CD4-positive, alpha-beta memory T cell (primary cell): ENCODE measurements at regions not wholly inside any gene's neighbourhood (a gene's known extent, or its start where the extent isn't known, plus 50 kb on each side); places are given as distances from the start of the nearest gene placed in this dataset.
A peak's percentile ranks its signal among the peaks of the same experiment; 100 is the strongest.

Source experiments
- CTCF ChIA-PET: fragments of 350-600 bp; sonication (Branson Sonifier 250); formaldehyde crosslinking; loops from one replicate; lab custom pipeline; 2021; ENCODE audit warnings: inconsistent platforms; ENCODE audit not compliant: partially characterized antibody; lab: Charles Lee
- POLR2A ChIA-PET: fragments of 350-600 bp; sonication (Branson Sonifier 250); formaldehyde crosslinking; loops from one replicate; lab custom pipeline; 2021; ENCODE audit not compliant: partially characterized antibody; lab: Charles Lee
- DNase-seq, 5 donors: peaks; one replicate each; pipeline versions ENCODE4 v3.0.0 to v3.0.0-alpha.2; 2020 to 2022; ENCODE audit warnings: mixed read lengths in 1 of 5
- H3K27ac ChIP-seq: one replicate; pipeline ENCODE4 v1.7.0; 2013; ENCODE audit warnings: low read depth, low read length
- H3K27me3 ChIP-seq: 2 replicates; pipeline ENCODE4 v1.7.0; 2013; ENCODE audit warnings: mild to moderate bottlenecking, low read length, moderate library complexity; ENCODE audit not compliant: insufficient read depth
- H3K36me3 ChIP-seq: 2 replicates; pipeline ENCODE4 v1.7.0; 2013; ENCODE audit warnings: mild to moderate bottlenecking, low read length, moderate library complexity; ENCODE audit not compliant: insufficient read depth
- H3K4me1 ChIP-seq: 2 replicates; pipeline ENCODE4 v1.7.0; 2013; ENCODE audit warnings: mild to moderate bottlenecking, low read length, moderate library complexity; ENCODE audit not compliant: insufficient read depth
- H3K4me3 ChIP-seq, 2 donors: one replicate each; pipeline ENCODE4 v1.7.0; 2013; ENCODE audit warnings: low read length in 2 of 2, mild to moderate bottlenecking in 1 of 2
- H3K9me3 ChIP-seq, 2 donors: one replicate each; pipeline ENCODE4 v1.7.0; 2013; ENCODE audit warnings: low read length in 2 of 2, control low read depth in 1 of 2; ENCODE audit not compliant: control insufficient read depth in 1 of 2
- H3K27ac Mint-ChIP-seq, 7 donors: one replicate each; pipeline ENCODE4 v1.8.0; 2020 to 2021; ENCODE audit warnings: mixed read lengths in 7 of 7, mild to moderate bottlenecking in 6 of 7, inconsistent platforms in 3 of 7, moderate library complexity in 3 of 7
- H3K27me3 Mint-ChIP-seq, 2 donors: one replicate each; pipeline ENCODE4 v1.8.0; 2020 to 2021; ENCODE audit warnings: mixed read lengths in 2 of 2
- H3K36me3 Mint-ChIP-seq, 2 donors: one replicate each; pipeline ENCODE4 v1.8.0; 2020 to 2021; ENCODE audit warnings: mixed read lengths in 2 of 2, inconsistent platforms in 1 of 2, mild to moderate bottlenecking in 1 of 2
- H3K4me1 Mint-ChIP-seq, 4 donors: one replicate each; pipeline ENCODE4 v1.8.0; 2020 to 2021; ENCODE audit warnings: mixed read lengths in 4 of 4, mild to moderate bottlenecking in 1 of 4
- H3K4me3 Mint-ChIP-seq, 8 donors: one replicate each; pipeline ENCODE4 v1.8.0; 2020 to 2021; ENCODE audit warnings: mixed read lengths in 8 of 8, mild to moderate bottlenecking in 7 of 8, moderate library complexity in 6 of 8, inconsistent platforms in 3 of 8
- H3K9me3 Mint-ChIP-seq, 8 donors: one replicate each; pipeline ENCODE4 v1.8.0; 2020 to 2021; ENCODE audit warnings: mixed read lengths in 8 of 8, mild to moderate bottlenecking in 5 of 8, inconsistent platforms in 3 of 8, moderate library complexity in 1 of 8
- intact Hi-C: fragments of 100-400 bp; cut with micrococcal nuclease; formaldehyde crosslinking; loops from one replicate; pipeline ENCODE4 v1.15.1; 2023

DNA sequence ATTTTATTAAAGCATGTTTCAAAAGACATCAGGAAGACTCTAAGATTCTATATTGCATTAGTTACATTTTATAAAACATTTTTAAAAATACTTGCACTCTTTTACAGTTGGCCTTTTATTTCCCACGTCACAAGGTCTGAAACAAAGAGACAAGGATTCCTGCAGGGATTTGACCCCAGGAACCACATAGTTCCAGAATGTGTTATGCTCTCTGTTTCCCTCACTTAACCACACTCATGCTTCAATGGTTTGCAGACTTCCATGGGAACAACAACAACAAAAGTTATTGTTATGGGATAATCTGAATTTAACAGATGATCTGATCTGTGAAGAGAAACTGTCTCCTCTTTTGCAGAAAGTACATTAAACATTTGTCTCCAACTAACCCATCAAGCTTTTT, 104.3 kb upstream of the PPFIA2 start:
- DNase-seq = no peak

GRCh38 chr12:81859521-81859920, 100.4 kb upstream of the PPFIA2 start:
- H3K36me3 ChIP-seq = no peaks in the 10 kb centered on the region
- no peaks in the 10 kb centered on the region for H3K27me3 ChIP-seq
- no peaks in the 10 kb centered on the region for H3K36me3 Mint-ChIP-seq
- POLR2A ChIA-PET = no interaction called here
- intact Hi-C loops = no loop called here
- H3K9me3 Mint-ChIP-seq = peaks cover 0 to 3% (median 0%) of the 10 kb centered on the region in 8 donors
- H3K4me1 Mint-ChIP-seq = peaks cover 0 to 3% (median under 1%) of the 10 kb centered on the region in 4 donors
- H3K27me3 Mint-ChIP-seq = no peaks in the 10 kb centered on the region
- no peak for DNase-seq
- H3K4me3 Mint-ChIP-seq = no peak overlapping the region
- H3K9me3 ChIP-seq = no peaks in the 10 kb centered on the region
- no peak overlapping the region for H3K27ac Mint-ChIP-seq
- H3K27ac ChIP-seq = no peak overlapping the region
- H3K4me1 ChIP-seq = no peaks in the 10 kb centered on the region
- CTCF ChIA-PET = no interaction called here
- no peak overlapping the region for H3K4me3 ChIP-seq

More for the DNA sequence above, 104.3 kb upstream of the PPFIA2 start:
- Mint-ChIP-seq H3K36me3 (no peaks in the 10 kb centered on the region), H3K4me1 (peaks cover 0 to 3% (median under 1%) of the 10 kb centered on the region in 4 donors), H3K4me3 (no peak overlapping the region), H3K27ac (no peak overlapping the region), H3K27me3 (no peaks in the 10 kb centered on the region), H3K9me3 (no peaks in the 10 kb centered on the region)
- no peaks in the 10 kb centered on the region for H3K27me3 ChIP-seq
- H3K27ac ChIP-seq = no peak overlapping the region
- H3K4me1 ChIP-seq = no peaks in the 10 kb centered on the region
- intact Hi-C loops = no loop called here
- no peak overlapping the region for H3K4me3 ChIP-seq
- no peaks in the 10 kb centered on the region for H3K9me3 ChIP-seq
- CTCF ChIA-PET = interaction anchor here (1.3 kb wide), 1 partner anchor 9 kb away, joined by 3 read pairs; no protein-coding TSS in a partner anchor
- H3K36me3 ChIP-seq = no peaks in the 10 kb centered on the region
- POLR2A ChIA-PET = no interaction called here

DNA sequence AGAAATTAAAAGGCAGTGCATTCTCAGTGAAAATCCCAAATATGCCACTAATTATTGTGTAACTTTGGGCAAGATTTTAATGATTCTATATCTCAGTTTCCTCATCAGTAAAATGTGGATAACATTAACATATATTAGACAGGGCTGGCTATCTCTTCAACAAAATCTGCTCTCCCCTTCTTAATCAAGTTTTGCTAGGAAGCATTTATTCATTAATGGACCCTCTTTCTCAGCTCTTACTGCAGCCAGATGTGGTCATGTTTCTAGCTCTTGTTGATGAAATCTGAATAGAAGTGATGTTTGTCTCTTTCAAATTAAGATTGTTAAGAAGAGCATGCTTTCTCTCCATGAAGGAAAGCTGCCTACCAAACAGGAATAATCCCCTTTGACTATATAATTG, 84.4 kb upstream of the PPFIA2 start:
- intact Hi-C loops = no loop called here
- no peak overlapping the region for H3K4me3 ChIP-seq
- H3K27me3 ChIP-seq = no peaks in the 10 kb centered on the region
- Mint-ChIP-seq H3K27ac (peak overlapping the region in 1 of 7 donors; percentile 48), H3K36me3 (no peaks in the 10 kb centered on the region), H3K4me3 (no peak overlapping the region), H3K27me3 (no peaks in the 10 kb centered on the region), H3K9me3 (peaks cover 0 to 3% (median 0%) of the 10 kb centered on the region in 8 donors), H3K4me1 (no peaks in the 10 kb centered on the region)
- no peaks in the 10 kb centered on the region for H3K4me1 ChIP-seq
- CTCF ChIA-PET = no interaction called here
- POLR2A ChIA-PET = no interaction called here
- no peaks in the 10 kb centered on the region for H3K9me3 ChIP-seq
- H3K36me3 ChIP-seq = no peaks in the 10 kb centered on the region
- H3K27ac ChIP-seq = no peak overlapping the region
- no peak for DNase-seq

DNA sequence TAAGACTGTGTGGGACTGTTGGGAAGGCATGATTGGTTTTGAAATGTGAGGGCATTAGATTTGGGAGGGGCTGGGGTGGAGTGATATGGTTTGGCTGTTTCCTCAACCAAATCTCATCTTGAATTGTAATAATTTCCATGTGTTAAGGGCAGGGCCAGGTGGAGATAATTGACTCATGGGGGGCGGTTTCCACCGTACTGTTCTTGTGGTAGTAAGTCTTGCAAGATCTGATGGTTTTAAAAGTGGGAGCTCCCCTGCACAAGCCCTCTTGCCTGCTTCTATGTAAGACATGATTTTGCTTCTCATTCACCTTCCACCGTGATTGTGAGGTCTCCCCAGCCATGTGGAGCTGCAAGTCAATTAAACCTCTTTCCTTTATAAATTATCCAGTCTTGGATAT, 76.6 kb upstream of the PPFIA2 start:
- CTCF ChIA-PET = no interaction called here
- H3K4me1 Mint-ChIP-seq = no peaks in the 10 kb centered on the region

DNA sequence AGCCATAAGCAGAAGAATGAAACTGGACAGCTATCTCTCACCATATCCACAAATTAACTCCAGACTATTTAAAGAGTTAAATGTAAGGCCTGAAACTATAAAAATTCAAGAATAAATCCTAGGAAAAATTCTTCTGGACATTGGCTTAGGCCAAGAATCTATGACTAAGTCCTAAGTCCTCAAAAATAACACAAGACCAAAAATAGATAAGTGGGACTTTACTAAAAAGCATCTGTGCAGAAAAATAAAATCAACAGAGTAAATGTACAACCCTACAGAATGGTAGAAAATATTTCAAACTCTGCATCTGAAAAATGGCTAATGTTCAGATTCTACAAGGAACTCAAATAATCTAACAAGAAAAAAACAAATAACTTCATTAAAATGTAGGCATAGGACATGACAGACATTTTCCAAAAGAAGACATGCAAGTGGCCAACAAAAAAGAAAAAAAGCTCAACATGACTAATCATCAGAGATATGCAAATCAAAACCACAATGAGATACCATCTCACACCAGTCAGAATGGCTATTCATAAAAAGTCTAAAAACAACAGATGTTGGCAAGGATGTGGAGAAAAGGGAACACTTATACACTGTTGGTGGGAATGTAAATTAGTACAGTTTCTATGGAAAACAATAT, 61.0 kb upstream of the PPFIA2 start:
- no peak overlapping the region for H3K4me3 ChIP-seq
- no peaks in the 10 kb centered on the region for H3K36me3 ChIP-seq
- no peaks in the 10 kb centered on the region for H3K4me1 ChIP-seq
- Mint-ChIP-seq H3K27ac (no peak overlapping the region), H3K4me3 (no peak overlapping the region), H3K9me3 (peaks cover 0 to 5% (median 0%) of the 10 kb centered on the region in 8 donors), H3K4me1 (peaks cover 6 to 8% (median 8%) of the 10 kb centered on the region in 4 donors), H3K36me3 (no peaks in the 10 kb centered on the region), H3K27me3 (no peaks in the 10 kb centered on the region)
- intact Hi-C loops = no loop called here
- H3K9me3 ChIP-seq = no peaks in the 10 kb centered on the region
- no peak for DNase-seq
- ChIA-PET CTCF (no interaction called here), POLR2A (no interaction called here)
- H3K27me3 ChIP-seq = no peaks in the 10 kb centered on the region
- H3K27ac ChIP-seq = no peak overlapping the region

More for the DNA sequence above, 76.6 kb upstream of the PPFIA2 start:
- H3K36me3 Mint-ChIP-seq = no peaks in the 10 kb centered on the region
- Histone ChIP-seq H3K27me3 (no peaks in the 10 kb centered on the region), H3K9me3 (no peaks in the 10 kb centered on the region), H3K27ac (no peak overlapping the region), H3K4me3 (no peak overlapping the region), H3K4me1 (no peaks in the 10 kb centered on the region), H3K36me3 (no peaks in the 10 kb centered on the region)
- peaks cover 0 to 2% (median 0%) of the 10 kb centered on the region in 8 donors for H3K9me3 Mint-ChIP-seq
- peaks cover 0 to 1% of the 10 kb centered on the region in 2 donors for H3K27me3 Mint-ChIP-seq
- DNase-seq = no peak
- H3K4me3 Mint-ChIP-seq = no peak overlapping the region
- intact Hi-C loops = no loop called here
- POLR2A ChIA-PET = no interaction called here
- no peak overlapping the region for H3K27ac Mint-ChIP-seq

- no peaks in the 10 kb centered on the region for H3K4me1 ChIP-seq
- Mint-ChIP-seq H3K27ac (peak overlapping the region in 1 of 7 donors; percentile 12), H3K9me3 (peaks cover 0 to 15% (median 6%) of the 10 kb centered on the region in 8 donors), H3K36me3 (no peaks in the 10 kb centered on the region), H3K4me3 (peak overlapping the region in 1 of 8 donors; percentile 38), H3K27me3 (no peaks in the 10 kb centered on the region), H3K4me1 (peaks cover 9 to 12% (median 10%) of the 10 kb centered on the region in 4 donors)
- H3K4me3 ChIP-seq = no peak overlapping the region
- DNase-seq = no peak
- intact Hi-C loops = no loop called here
- H3K27ac ChIP-seq = no peak overlapping the region
- no peaks in the 10 kb centered on the region for H3K27me3 ChIP-seq
- H3K9me3 ChIP-seq = no peaks in the 10 kb centered on the region
- H3K36me3 ChIP-seq = no peaks in the 10 kb centered on the region
- ChIA-PET CTCF (no interaction called here), POLR2A (no interaction called here)
These were observed 56.5 kb upstream of the PPFIA2 start for GRCh38 chr12:81815611-81816010.

- Histone ChIP-seq H3K4me1 (no peaks in the 10 kb centered on the region), H3K27ac (no peak overlapping the region), H3K27me3 (no peaks in the 10 kb centered on the region), H3K9me3 (no peaks in the 10 kb centered on the region), H3K4me3 (no peak overlapping the region), H3K36me3 (no peaks in the 10 kb centered on the region)
- DNase-seq = no peak
- peaks cover 0 to 14% (median 5%) of the 10 kb centered on the region in 8 donors for H3K9me3 Mint-ChIP-seq
- H3K4me1 Mint-ChIP-seq = peaks cover 9 to 19% (median 14%) of the 10 kb centered on the region in 4 donors
- no peak overlapping the region for H3K27ac Mint-ChIP-seq
- no peaks in the 10 kb centered on the region for H3K27me3 Mint-ChIP-seq
- intact Hi-C loops = no loop called here
- ChIA-PET POLR2A (no interaction called here), CTCF (no interaction called here)
- H3K36me3 Mint-ChIP-seq = no peaks in the 10 kb centered on the region
- no peak overlapping the region for H3K4me3 Mint-ChIP-seq
These were observed 52.6 kb upstream of the PPFIA2 start for GRCh38 chr12:81811778-81812125.
